ENCODE measurements at regions not wholly inside any gene's neighbourhood (a gene's known extent, or its start where the extent isn't known, plus 50 kb on each side); places are given as distances from the start of the nearest gene placed in this dataset.

GRCh38 chr6:93822434-93823265, 403.3 kb upstream of the EPHA7 start:
- H3K27ac ChIP-seq = no peak overlapping the region
- no peak for TF ChIP-seq ZFX (IDR thresholded peaks at IDR 0.05)
- TF ChIP-seq, protein P1, sequence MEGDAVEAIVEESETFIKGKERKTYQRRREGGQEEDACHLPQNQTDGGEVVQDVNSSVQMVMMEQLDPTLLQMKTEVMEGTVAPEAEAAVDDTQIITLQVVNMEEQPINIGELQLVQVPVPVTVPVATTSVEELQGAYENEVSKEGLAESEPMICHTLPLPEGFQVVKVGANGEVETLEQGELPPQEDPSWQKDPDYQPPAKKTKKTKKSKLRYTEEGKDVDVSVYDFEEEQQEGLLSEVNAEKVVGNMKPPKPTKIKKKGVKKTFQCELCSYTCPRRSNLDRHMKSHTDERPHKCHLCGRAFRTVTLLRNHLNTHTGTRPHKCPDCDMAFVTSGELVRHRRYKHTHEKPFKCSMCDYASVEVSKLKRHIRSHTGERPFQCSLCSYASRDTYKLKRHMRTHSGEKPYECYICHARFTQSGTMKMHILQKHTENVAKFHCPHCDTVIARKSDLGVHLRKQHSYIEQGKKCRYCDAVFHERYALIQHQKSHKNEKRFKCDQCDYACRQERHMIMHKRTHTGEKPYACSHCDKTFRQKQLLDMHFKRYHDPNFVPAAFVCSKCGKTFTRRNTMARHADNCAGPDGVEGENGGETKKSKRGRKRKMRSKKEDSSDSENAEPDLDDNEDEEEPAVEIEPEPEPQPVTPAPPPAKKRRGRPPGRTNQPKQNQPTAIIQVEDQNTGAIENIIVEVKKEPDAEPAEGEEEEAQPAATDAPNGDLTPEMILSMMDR (conservative IDR thresholded peaks at IDR 0.05) = no peak

DNA sequence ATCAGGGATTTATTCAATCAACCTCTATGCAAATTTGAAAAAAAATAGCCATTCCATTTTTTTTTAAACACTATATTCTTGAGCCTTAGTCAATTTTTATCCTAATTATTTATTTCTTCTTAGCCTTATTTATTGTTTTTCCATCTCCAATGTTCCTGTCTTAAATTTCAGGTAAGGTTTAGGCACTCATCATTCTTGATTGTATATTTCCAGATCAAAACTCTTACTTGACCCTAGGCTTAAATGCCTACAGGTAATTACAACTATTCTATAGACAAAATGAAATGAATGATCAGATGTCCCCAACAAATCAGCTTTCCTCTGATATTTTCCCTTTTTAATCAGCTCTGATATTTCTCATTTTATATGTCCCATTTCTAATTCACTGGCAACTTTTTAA, 402.6 kb upstream of the EPHA7 start:
- H3K27ac ChIP-seq = no peak overlapping the region
- no peak for TF ChIP-seq ZFX (IDR thresholded peaks at IDR 0.05)
- TF ChIP-seq, protein P1 (conservative IDR thresholded peaks at IDR 0.05) = no peak

- TF ChIP-seq, protein P1 (conservative IDR thresholded peaks at IDR 0.05) = no peak
- H3K27ac ChIP-seq = no peak overlapping the region
These were observed 401.2 kb upstream of the EPHA7 start for GRCh38 chr6:93820465-93821082.

GRCh38 chr6:93819189-93819588, 399.8 kb upstream of the EPHA7 start:
- no peak for TF ChIP-seq ZFX (IDR thresholded peaks at IDR 0.05)
- TF ChIP-seq, protein P1 (conservative IDR thresholded peaks at IDR 0.05) = no peak
- H3K27ac ChIP-seq = no peak overlapping the region

- TF ChIP-seq, protein P1 (conservative IDR thresholded peaks at IDR 0.05) = no peak
- no peak for TF ChIP-seq ZFX (IDR thresholded peaks at IDR 0.05)
- H3K27ac ChIP-seq = no peak overlapping the region
These were observed 398.6 kb upstream of the EPHA7 start for GRCh38 chr6:93817937-93818336.

DNA sequence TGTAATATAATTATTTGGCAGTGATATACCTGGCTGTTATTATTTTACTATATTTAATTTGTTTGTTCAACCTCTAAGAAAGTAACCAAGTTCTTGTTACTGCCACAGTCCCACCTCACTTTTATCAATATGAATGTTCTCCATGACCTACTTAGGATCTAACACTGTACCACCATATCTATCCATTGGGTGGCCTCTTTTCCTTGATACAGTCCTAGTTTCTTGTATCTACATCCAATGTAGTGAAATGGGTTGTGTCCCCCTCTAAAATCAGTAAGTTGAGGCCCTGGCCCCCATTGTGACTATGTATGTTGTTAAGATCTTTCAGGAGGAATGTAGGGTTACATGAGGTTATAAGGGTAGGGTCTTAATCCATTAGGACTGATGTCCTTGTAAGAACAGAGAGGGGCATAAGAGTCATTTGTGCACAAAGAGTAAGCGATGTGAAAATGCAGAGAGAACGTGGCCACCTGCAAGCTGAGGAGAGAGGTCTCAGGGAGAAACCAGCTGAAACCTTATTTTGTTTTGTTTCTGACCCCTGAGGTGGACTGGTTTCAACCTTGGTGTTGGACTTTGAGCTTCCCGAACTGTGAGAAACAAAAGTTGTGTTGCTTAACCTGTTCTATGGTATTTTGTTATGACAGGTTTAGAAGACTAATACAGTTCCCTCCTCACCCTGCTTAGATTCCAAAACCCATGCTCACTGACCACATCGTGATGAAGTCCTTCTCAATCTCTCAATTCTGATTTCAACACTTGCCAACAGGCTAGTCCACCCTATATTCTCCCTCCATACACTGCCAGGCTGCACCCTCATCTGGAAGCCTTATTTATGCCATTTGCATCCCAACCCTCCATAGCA, 387.3 kb upstream of the EPHA7 start:
- H3K27ac ChIP-seq = no peak overlapping the region
- TF ChIP-seq, protein P1 (conservative IDR thresholded peaks at IDR 0.05) = no peak
